Keratinocyte (primary cell): ENCODE measurements at regions not wholly inside any gene's neighbourhood (a gene's known extent, or its start where the extent isn't known, plus 50 kb on each side); places are given as distances from the start of the nearest gene placed in this dataset.

Experiments used
- DNase-seq: peaks from one replicate; pipeline ENCODE4 v3.0.0-alpha.2; 2011; ENCODE audit warnings: low read depth, missing footprints, low spot score
- FAIRE-seq: peaks from 2 replicates; lab custom pipeline; 2011; peaks lifted over from hg19 to GRCh38; lab: Jason Lieb, UNC
- H2AFZ ChIP-seq: 2 replicates; pipeline ENCODE4 v1.6.0; 2012; ENCODE audit warnings: low read length, control low read depth, inconsistent platforms; ENCODE audit not compliant: control insufficient read depth
- H3K27ac ChIP-seq: 2 replicates; pipeline ENCODE4 v1.5.1; 2011; ENCODE audit warnings: low read length; ENCODE audit not compliant: control insufficient read depth, insufficient read depth
- H3K27me3 ChIP-seq: 3 replicates; pipeline ENCODE4 v1.6.0; 2011; ENCODE audit warnings: low read length; ENCODE audit not compliant: control insufficient read depth, insufficient read depth; ENCODE audit errors: extremely low read depth
- H3K36me3 ChIP-seq, 2 experiments: 2 replicates in 1 of 2; 3 replicates in 1 of 2; pipeline ENCODE4 v1.5.1; 2011; ENCODE audit warnings: low read length in 2 of 2, mild to moderate bottlenecking in 1 of 2; ENCODE audit not compliant: control insufficient read depth in 2 of 2, insufficient read depth in 2 of 2; ENCODE audit errors: extremely low read depth in 1 of 2
- H3K4me1 ChIP-seq: 3 replicates; pipeline ENCODE4 v1.5.1; 2011; ENCODE audit warnings: low read length; ENCODE audit not compliant: control insufficient read depth, insufficient read depth; ENCODE audit errors: extremely low read depth
- H3K4me2 ChIP-seq: 3 replicates; pipeline ENCODE4 v1.6.0; 2011; ENCODE audit warnings: low read depth, low read length; ENCODE audit not compliant: control insufficient read depth, insufficient read depth; ENCODE audit errors: extremely low read depth
- H3K4me3 ChIP-seq, 3 experiments: fragments of 200-600 bp in 1 of 3; sonication (generic) in 1 of 3; 2 replicates in 2 of 3; 3 replicates in 1 of 3; pipeline ENCODE4 v1.5.1; 2011 to 2016; ENCODE audit warnings: low read length in 3 of 3, mild to moderate bottlenecking in 3 of 3, control low read depth in 2 of 3, inconsistent platforms in 1 of 3, low read depth in 1 of 3, mixed read lengths in 1 of 3, mixed run types in 1 of 3, moderate library complexity in 1 of 3; ENCODE audit not compliant: control insufficient read depth in 2 of 3, insufficient read depth in 2 of 3; ENCODE audit errors: extremely low read depth in 1 of 3
- H3K79me2 ChIP-seq: 2 replicates; pipeline ENCODE4 v1.6.0; 2012; ENCODE audit warnings: low read length; ENCODE audit not compliant: control insufficient read depth, insufficient read depth
- H3K9ac ChIP-seq: 3 replicates; pipeline ENCODE4 v1.6.0; 2011; ENCODE audit warnings: low read length; ENCODE audit not compliant: control insufficient read depth, insufficient read depth; ENCODE audit errors: extremely low read depth
- H3K9me1 ChIP-seq: 3 replicates; pipeline ENCODE4 v1.6.0; 2011; ENCODE audit warnings: low read length; ENCODE audit not compliant: control insufficient read depth, insufficient read depth; ENCODE audit errors: extremely low read depth
- H3K9me3 ChIP-seq: 2 replicates; pipeline ENCODE4 v1.5.1; 2012; ENCODE audit warnings: low read depth, low read length; ENCODE audit not compliant: control insufficient read depth
- H4K20me1 ChIP-seq: 3 replicates; pipeline ENCODE4 v1.6.0; 2011; ENCODE audit warnings: low read length; ENCODE audit not compliant: control insufficient read depth, insufficient read depth; ENCODE audit errors: extremely low read depth
- EZH2 ChIP-seq: IDR thresholded peaks from one replicate; pipeline ENCODE4 v1.6.1; 2012; ENCODE audit warnings: inconsistent platforms, mild to moderate bottlenecking, low read length, moderate library complexity
- dilution Hi-C: fragments of 300-500 bp; cut with MboI; formaldehyde crosslinking; loops from one replicate; pipeline ENCODE4 v1.7.0; 2020; ENCODE audit warnings: low sequenced_read_pairs; ENCODE audit not compliant: extremely low pct_ligation_motif_present
- TF ChIP-seq, protein P1 (sequence below), 3 experiments: IDR thresholded peaks in 1 of 3; conservative IDR thresholded peaks in 1 of 3; optimal IDR thresholded peaks in 1 of 3; 2 replicates in 2 of 3; 3 replicates in 1 of 3; pipeline versions ENCODE3 to v1.5.1; 2011; ENCODE audit warnings: low read length in 3 of 3, mild to moderate bottlenecking in 3 of 3, moderate library complexity in 2 of 3, control low read depth in 1 of 3, inconsistent platforms in 1 of 3; ENCODE audit not compliant: insufficient read depth in 2 of 3; ENCODE audit errors: extremely low read depth in 1 of 3

DNA sequence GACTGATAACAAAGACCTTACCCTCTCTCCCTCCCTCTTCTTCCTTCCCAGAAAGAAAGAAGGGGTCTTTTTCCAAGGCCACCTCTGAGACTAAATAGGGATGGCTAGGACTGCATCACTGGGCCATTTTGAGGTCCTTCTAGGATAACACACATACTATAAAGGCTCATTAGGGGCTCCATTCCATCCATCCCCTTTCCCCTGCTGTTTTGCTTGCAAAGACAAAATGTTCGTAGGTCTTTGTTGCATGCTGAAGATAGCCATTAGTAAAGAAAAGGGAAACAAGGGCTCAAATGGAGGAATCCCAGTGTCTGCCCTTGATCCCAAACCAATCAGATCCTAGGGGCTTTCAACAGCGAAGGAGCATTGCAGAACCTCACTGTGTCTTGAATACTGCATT is 344.3 kb downstream of the CYP26B1 start:
- no peak for FAIRE-seq
- no peak overlapping the region for H2AFZ ChIP-seq
- H3K4me2 ChIP-seq = no peak overlapping the region
- H3K27me3 ChIP-seq = peaks cover 7% of the 10 kb centered on the region
- H3K9ac ChIP-seq = no peak overlapping the region
- no peaks in the 10 kb centered on the region for H3K36me3 ChIP-seq
- H3K27ac ChIP-seq = no peak overlapping the region
- dilution Hi-C loops = no loop called here
- TF ChIP-seq, protein P1, sequence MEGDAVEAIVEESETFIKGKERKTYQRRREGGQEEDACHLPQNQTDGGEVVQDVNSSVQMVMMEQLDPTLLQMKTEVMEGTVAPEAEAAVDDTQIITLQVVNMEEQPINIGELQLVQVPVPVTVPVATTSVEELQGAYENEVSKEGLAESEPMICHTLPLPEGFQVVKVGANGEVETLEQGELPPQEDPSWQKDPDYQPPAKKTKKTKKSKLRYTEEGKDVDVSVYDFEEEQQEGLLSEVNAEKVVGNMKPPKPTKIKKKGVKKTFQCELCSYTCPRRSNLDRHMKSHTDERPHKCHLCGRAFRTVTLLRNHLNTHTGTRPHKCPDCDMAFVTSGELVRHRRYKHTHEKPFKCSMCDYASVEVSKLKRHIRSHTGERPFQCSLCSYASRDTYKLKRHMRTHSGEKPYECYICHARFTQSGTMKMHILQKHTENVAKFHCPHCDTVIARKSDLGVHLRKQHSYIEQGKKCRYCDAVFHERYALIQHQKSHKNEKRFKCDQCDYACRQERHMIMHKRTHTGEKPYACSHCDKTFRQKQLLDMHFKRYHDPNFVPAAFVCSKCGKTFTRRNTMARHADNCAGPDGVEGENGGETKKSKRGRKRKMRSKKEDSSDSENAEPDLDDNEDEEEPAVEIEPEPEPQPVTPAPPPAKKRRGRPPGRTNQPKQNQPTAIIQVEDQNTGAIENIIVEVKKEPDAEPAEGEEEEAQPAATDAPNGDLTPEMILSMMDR (optimal IDR thresholded peaks at IDR 0.05 in 1 of 3, IDR thresholded peaks at IDR 0.05 in 1 of 3, conservative IDR thresholded peaks at IDR 0.05 in 1 of 3; ENCODE audit: extremely low read depth in 1 of 3, insufficient read depth in 2 of 3, low read length in 3 of 3) = no peak
- no peak for TF ChIP-seq EZH2
- no peak for DNase-seq
- no peaks in the 10 kb centered on the region for H3K79me2 ChIP-seq
- no peak overlapping the region for H3K4me3 ChIP-seq
- no peaks in the 10 kb centered on the region for H3K9me3 ChIP-seq
- H4K20me1 ChIP-seq = no peaks in the 10 kb centered on the region
- H3K4me1 ChIP-seq = no peaks in the 10 kb centered on the region
- no peaks in the 10 kb centered on the region for H3K9me1 ChIP-seq

GRCh38 chr2:71802556-71802955 is 345.1 kb downstream of the CYP26B1 start:
- dilution Hi-C loops = no loop called here
- Histone ChIP-seq H3K36me3 (no peaks in the 10 kb centered on the region), H3K27ac (no peak overlapping the region), H3K9me3 (no peaks in the 10 kb centered on the region), H3K9me1 (no peaks in the 10 kb centered on the region), H3K9ac (no peak overlapping the region), H4K20me1 (no peaks in the 10 kb centered on the region), H3K4me3 (no peak overlapping the region), H3K27me3 (peaks cover under 1% of the 10 kb centered on the region), H3K4me2 (no peak overlapping the region), H3K4me1 (no peaks in the 10 kb centered on the region), H3K79me2 (no peaks in the 10 kb centered on the region), H2AFZ (no peak overlapping the region)
- TF ChIP-seq, protein P1 (optimal IDR thresholded peaks at IDR 0.05 in 1 of 3, IDR thresholded peaks at IDR 0.05 in 1 of 3, conservative IDR thresholded peaks at IDR 0.05 in 1 of 3; ENCODE audit: extremely low read depth in 1 of 3, insufficient read depth in 2 of 3, low read length in 3 of 3) = no peak
- no peak for TF ChIP-seq EZH2
- no peak for DNase-seq
- FAIRE-seq = no peak
